ENCODE measurements at regions not wholly inside any gene's neighbourhood (a gene's known extent, or its start where the extent isn't known, plus 50 kb on each side); places are given as distances from the start of the nearest gene placed in this dataset.

DNA sequence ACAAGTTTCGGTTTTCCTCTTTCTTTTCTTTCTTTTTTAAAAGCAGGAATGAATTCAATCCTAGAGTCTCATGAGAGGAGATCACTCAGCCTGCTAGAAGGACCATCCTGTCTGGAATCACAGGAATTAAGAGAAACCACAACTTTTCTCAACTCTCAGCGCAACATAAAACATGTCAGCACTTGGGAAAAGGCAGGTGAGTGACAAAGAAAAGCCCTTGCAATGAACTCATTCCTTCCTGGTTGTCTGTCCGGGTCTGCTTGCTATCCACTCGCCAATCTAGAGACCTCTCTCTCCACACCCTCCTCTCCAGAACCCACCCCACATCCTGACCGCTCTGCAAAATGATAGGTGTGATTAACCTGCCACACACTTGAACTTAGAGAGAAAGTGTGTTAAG, 253.8 kb downstream of the LY86 start:
- no peak for DNase-seq (ENCODE audit: low read depth in 2 of 2)
- TF ChIP-seq, protein P1, sequence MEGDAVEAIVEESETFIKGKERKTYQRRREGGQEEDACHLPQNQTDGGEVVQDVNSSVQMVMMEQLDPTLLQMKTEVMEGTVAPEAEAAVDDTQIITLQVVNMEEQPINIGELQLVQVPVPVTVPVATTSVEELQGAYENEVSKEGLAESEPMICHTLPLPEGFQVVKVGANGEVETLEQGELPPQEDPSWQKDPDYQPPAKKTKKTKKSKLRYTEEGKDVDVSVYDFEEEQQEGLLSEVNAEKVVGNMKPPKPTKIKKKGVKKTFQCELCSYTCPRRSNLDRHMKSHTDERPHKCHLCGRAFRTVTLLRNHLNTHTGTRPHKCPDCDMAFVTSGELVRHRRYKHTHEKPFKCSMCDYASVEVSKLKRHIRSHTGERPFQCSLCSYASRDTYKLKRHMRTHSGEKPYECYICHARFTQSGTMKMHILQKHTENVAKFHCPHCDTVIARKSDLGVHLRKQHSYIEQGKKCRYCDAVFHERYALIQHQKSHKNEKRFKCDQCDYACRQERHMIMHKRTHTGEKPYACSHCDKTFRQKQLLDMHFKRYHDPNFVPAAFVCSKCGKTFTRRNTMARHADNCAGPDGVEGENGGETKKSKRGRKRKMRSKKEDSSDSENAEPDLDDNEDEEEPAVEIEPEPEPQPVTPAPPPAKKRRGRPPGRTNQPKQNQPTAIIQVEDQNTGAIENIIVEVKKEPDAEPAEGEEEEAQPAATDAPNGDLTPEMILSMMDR (IDR thresholded peaks at IDR 0.05; ENCODE audit: low read depth, low read length), result no peak
- H3K4me3 ChIP-seq (replicated peaks in 1 of 2; ENCODE audit: low read depth in 2 of 2, low read length in 2 of 2), result no peak overlapping the region

DNA sequence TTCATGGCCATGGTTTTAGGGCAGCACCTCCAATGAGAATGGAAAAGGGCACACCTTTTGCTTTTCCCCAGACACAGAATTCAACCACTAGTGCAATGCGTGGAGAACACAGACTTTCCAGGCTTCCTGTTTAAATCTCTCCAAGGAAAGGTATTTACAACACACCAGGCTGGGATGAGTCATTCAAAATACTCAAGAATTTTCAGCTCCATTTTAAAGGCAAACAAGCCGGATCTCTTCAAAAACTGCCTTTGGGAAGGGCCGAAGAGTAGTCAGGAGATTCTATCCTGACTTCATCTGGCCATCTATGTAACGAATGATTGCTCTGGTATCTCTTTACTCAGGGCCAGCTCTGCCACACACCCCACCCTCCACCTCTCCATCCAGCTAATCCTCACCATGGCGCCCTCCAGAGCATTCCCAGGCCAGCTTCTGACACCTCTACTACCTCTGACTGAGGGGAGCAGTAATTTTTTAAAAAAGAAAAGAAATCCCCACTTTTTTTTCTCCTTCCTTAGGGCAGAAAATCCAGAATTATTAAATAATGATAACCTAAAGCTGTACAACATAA, 254.6 kb downstream of the LY86 start:
- peak; percentile 25 to 43 for DNase-seq (ENCODE audit: low read depth in 2 of 2)
- TF ChIP-seq, protein P1 (IDR thresholded peaks at IDR 0.05; ENCODE audit: low read depth, low read length), result no peak
- no peak overlapping the region for H3K4me3 ChIP-seq (replicated peaks in 1 of 2; ENCODE audit: low read depth in 2 of 2, low read length in 2 of 2)

DNA sequence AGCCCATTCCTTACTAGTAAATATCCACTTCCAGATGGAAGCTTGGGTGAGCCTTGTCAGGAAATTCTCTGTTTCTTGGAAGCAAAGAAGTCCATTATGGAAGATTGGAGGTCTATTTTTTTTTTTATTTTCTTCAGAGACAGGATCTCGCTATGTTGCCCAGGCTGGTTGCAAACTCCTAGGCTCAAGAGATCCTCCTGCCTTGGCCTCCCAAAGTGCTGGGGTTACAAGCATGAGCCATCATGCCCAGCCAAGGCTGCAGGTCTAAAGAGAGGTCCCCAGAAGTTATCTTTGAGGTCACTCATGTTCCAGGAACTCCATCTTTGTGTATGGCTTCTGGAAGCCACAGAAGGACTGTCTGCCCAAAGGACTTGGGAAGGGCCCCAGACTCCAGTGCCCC, 255.3 kb downstream of the LY86 start:
- no peak for DNase-seq (ENCODE audit: low read depth in 2 of 2)
- TF ChIP-seq, protein P1 (IDR thresholded peaks at IDR 0.05; ENCODE audit: low read depth, low read length), result no peak
- no peak overlapping the region for H3K4me3 ChIP-seq (replicated peaks in 1 of 2; ENCODE audit: low read depth in 2 of 2, low read length in 2 of 2)

DNA sequence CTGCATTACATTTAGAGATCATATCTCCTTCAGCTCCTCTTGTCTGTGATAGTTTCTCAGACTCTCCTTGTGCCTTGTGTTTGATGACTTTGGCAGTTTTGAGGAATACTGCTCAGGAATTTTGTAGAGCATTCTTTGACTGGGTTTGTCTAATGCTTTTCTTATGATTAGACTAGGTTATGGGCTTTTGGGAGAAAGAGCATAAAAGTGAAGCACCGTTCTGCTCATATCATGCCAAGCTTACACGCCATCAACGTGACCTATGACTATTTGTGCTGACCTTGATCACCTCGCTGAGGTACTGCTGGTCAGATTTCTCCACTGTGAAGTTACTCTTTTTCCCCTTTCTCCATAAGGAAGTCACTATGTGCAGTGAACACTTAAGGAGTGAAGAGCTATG, 256.0 kb downstream of the LY86 start:
- H3K4me3 ChIP-seq (replicated peaks in 1 of 2; ENCODE audit: low read depth in 2 of 2, low read length in 2 of 2), result no peak overlapping the region
- TF ChIP-seq, protein P1 (IDR thresholded peaks at IDR 0.05; ENCODE audit: low read depth, low read length), result no peak
- no peak for DNase-seq (ENCODE audit: low read depth in 2 of 2)

DNA sequence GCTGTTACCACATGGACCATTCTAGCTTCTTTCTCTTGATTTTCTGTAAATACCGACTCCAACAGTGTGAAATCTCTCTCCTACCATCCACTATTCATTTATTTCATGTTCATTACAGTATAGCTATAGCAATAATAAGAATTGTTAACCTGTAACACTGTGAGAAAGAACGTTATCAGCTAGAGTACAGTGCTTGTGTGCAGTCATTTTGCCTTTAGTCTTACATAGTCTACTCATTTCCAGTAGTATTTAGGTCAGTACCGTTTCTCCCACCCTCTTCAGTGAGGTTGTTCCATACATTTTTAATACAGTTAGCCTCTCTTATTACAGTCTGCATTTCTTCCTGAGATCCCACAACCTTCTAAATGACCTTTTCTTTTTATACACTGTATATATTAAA, 257.1 kb downstream of the LY86 start:
- no peak overlapping the region for H3K4me3 ChIP-seq (replicated peaks in 1 of 2; ENCODE audit: low read depth in 2 of 2, low read length in 2 of 2)
- DNase-seq (ENCODE audit: low read depth in 2 of 2), result no peak
- TF ChIP-seq, protein P1 (IDR thresholded peaks at IDR 0.05; ENCODE audit: low read depth, low read length), result no peak

DNA sequence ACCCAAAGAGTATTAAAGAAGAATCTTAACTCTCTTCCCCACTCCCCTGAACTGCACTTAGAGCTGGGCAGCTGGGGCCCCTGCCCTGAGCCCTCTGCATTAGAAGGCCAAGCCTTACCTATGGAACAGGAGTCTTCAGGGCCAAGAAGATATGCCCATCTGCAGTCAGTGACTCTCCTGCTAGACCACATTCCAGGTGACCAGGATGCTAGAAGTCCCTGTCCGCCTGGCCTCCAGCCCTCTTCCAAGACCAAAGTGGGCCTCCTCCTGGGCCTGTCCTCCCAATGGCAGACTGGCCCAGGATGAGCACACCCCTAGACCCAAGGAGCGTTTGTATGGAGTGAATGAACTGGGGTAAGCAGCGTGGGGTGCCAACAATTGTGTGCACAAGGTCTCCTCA, 259.1 kb downstream of the LY86 start:
- no peak overlapping the region for H3K4me3 ChIP-seq (replicated peaks in 1 of 2; ENCODE audit: low read depth in 2 of 2, low read length in 2 of 2)
- TF ChIP-seq, protein P1 (IDR thresholded peaks at IDR 0.05; ENCODE audit: low read depth, low read length), result no peak
- no peak for DNase-seq (ENCODE audit: low read depth in 2 of 2)
